B cell (primary cell): ENCODE measurements at regions not wholly inside any gene's neighbourhood (a gene's known extent, or its start where the extent isn't known, plus 50 kb on each side); places are given as distances from the start of the nearest gene placed in this dataset.

ENCODE experiments used
- ATAC-seq: fragments of 200-7000 bp; cut with Tn5 transposase; one replicate; pipeline ENCODE4 v1.10.0; 2021; ENCODE audit warnings: low read depth, mild to moderate bottlenecking, moderate number of reproducible peaks, moderate library complexity
- CTCF ChIA-PET: fragments of 350-600 bp; sonication (Branson Sonifier 250); formaldehyde crosslinking; loops from one replicate; lab custom pipeline; 2021; ENCODE audit warnings: antibody characterized with exemption, inconsistent platforms; lab: Charles Lee
- POLR2A ChIA-PET: fragments of 350-600 bp; sonication (Branson Sonifier 250); formaldehyde crosslinking; loops from one replicate; lab custom pipeline; 2021; ENCODE audit warnings: antibody characterized with exemption; lab: Charles Lee
- DNase-seq: peaks from one replicate; pipeline ENCODE4 v3.0.0; 2013
- H2AFZ ChIP-seq: 2 replicates; pipeline ENCODE4 v1.6.1; 2012; ENCODE audit warnings: mild to moderate bottlenecking, low read depth, low read length; ENCODE audit not compliant: insufficient read depth, poor library complexity, severe bottlenecking
- H3K27ac ChIP-seq, 2 donors: 1 replicate in 1 of 2; 2 replicates in 1 of 2; pipeline ENCODE4 v1.5.1; 2012 to 2013; ENCODE audit warnings: low read length in 2 of 2, mild to moderate bottlenecking in 2 of 2, moderate library complexity in 1 of 2
- H3K27me3 ChIP-seq, 4 experiments: fragments of 200-600 bp in 1 of 4; sonication (generic) in 1 of 4; replicated peaks in 1 of 4; 1 replicate in 2 of 4; 2 replicates in 2 of 4; pipeline versions ENCODE4 v1.6.1 to v1.7.0; 2013 to 2016; ENCODE audit warnings: low read length in 3 of 4, mild to moderate bottlenecking in 2 of 4, mixed read lengths in 1 of 4, moderate library complexity in 1 of 4; ENCODE audit not compliant: insufficient read depth in 4 of 4, control insufficient read depth in 3 of 4; ENCODE audit errors: control extremely low read depth in 1 of 4
- H3K36me3 ChIP-seq, 2 experiments: replicated peaks in 1 of 2; 1 replicate in 1 of 2; 2 replicates in 1 of 2; pipeline versions ENCODE4 v1.6.1 to v1.7.1; 2013; ENCODE audit warnings: low read length in 1 of 2; ENCODE audit not compliant: insufficient read depth in 2 of 2, control insufficient read depth in 1 of 2; ENCODE audit errors: control extremely low read depth in 1 of 2, extremely low read depth in 1 of 2
- H3K4me1 ChIP-seq, 2 donors: fragments of 200-600 bp in 1 of 2; sonication (generic) in 1 of 2; 1 replicate in 1 of 2; 2 replicates in 1 of 2; pipeline versions ENCODE4 v1.5.1 to v1.6.1; 2013 to 2017; ENCODE audit warnings: low read length in 2 of 2; ENCODE audit not compliant: control insufficient read depth in 2 of 2, insufficient read depth in 2 of 2
- H3K4me2 ChIP-seq: replicated peaks from 2 replicates; pipeline ENCODE3; 2012; ENCODE audit warnings: mild to moderate bottlenecking, low read depth, low read length; ENCODE audit not compliant: poor library complexity, severe bottlenecking
- H3K4me3 ChIP-seq, 5 experiments: fragments of 200-600 bp in 1 of 5; sonication (generic) in 1 of 5; 1 replicate in 3 of 5; 2 replicates in 2 of 5; pipeline versions ENCODE4 v1.5.1 to v1.7.0; 2011 to 2016; ENCODE audit warnings: low read length in 4 of 5, mild to moderate bottlenecking in 4 of 5, low read depth in 2 of 5, control low read depth in 1 of 5, moderate library complexity in 1 of 5; ENCODE audit not compliant: insufficient read depth in 1 of 5; ENCODE audit errors: control extremely low read depth in 1 of 5, extremely low read depth in 1 of 5
- H3K79me2 ChIP-seq: fragments of 200-600 bp; sonication (generic); one replicate; pipeline ENCODE4 v1.6.0; 2016; ENCODE audit warnings: low read length; ENCODE audit not compliant: control insufficient read depth, insufficient read depth
- H3K9ac ChIP-seq: fragments of 200-600 bp; sonication (generic); 2 replicates; pipeline ENCODE4 v1.6.1; 2017; ENCODE audit warnings: mild to moderate bottlenecking, low read length, moderate library complexity
- H3K9me3 ChIP-seq, 3 donors: one replicate each; pipeline versions ENCODE4 v1.6.1 to v1.7.1; 2013; ENCODE audit warnings: low read length in 2 of 3; ENCODE audit not compliant: control insufficient read depth in 2 of 3, insufficient read depth in 1 of 3; ENCODE audit errors: control extremely low read depth in 1 of 3
- H4K20me1 ChIP-seq: 2 replicates; pipeline ENCODE4 v1.6.0; 2012; ENCODE audit warnings: mild to moderate bottlenecking, low read length; ENCODE audit not compliant: insufficient read depth, control insufficient read depth, poor library complexity, severe bottlenecking
- H3K27ac Mint-ChIP-seq: one replicate; pipeline ENCODE4 v1.8.0; 2021; ENCODE audit warnings: mixed read lengths
- H3K27me3 Mint-ChIP-seq: one replicate; pipeline ENCODE4 v1.8.0; 2021; ENCODE audit warnings: mixed read lengths
- H3K4me1 Mint-ChIP-seq: one replicate; pipeline ENCODE4 v1.8.0; 2021; ENCODE audit warnings: mixed read lengths
- H3K4me3 Mint-ChIP-seq: one replicate; pipeline ENCODE4 v1.8.0; 2021; ENCODE audit warnings: mixed read lengths
- H3K9me3 Mint-ChIP-seq: one replicate; pipeline ENCODE4 v1.8.0; 2022; ENCODE audit warnings: mixed read lengths; ENCODE audit not compliant: insufficient read depth
- CTCF ChIP-seq: fragments of 200-600 bp; IDR thresholded peaks from one replicate; pipeline ENCODE4 v1.8.0; 2022; ENCODE audit warnings: antibody characterized with exemption, mild to moderate bottlenecking
- EZH2 ChIP-seq: IDR thresholded peaks from 2 replicates; pipeline ENCODE4 v1.6.1; 2012; ENCODE audit warnings: borderline replicate concordance, low read depth, mild to moderate bottlenecking, moderate library complexity, low read length; ENCODE audit not compliant: insufficient read depth, poor library complexity, severe bottlenecking
- WGBS: methylation state at CpG from one replicate; pipeline ENCODE4 v1.1.5; 2013; ENCODE audit warnings: missing lambda C conversion rate; ENCODE audit not compliant: insufficient coverage; 5-methylcytosine and 5-hydroxymethylcytosine counted together
- intact Hi-C: fragments of 100-400 bp; cut with micrococcal nuclease; formaldehyde crosslinking; loops from one replicate; pipeline ENCODE4 v1.10.0; 2022

- ATAC-seq = peak; percentile 31
These were observed 198.9 kb upstream of the CBLB start for GRCh38 chr3:106067711-106068110.

GRCh38 chr3:106068381-106068780, 199.6 kb upstream of the CBLB start:
- H4K20me1 ChIP-seq = no peaks in the 10 kb centered on the region
- H2AFZ ChIP-seq = no peak overlapping the region
- intact Hi-C loops = no loop called here
- Mint-ChIP-seq H3K9me3 (peaks cover 4% of the 10 kb centered on the region), H3K4me3 (no peak overlapping the region), H3K27ac (no peak overlapping the region), H3K4me1 (peaks cover 8% of the 10 kb centered on the region), H3K27me3 (no peaks in the 10 kb centered on the region)
- CTCF ChIA-PET = no interaction called here
- peaks cover 3 to 6% of the 10 kb centered on the region in 2 donors for H3K4me1 ChIP-seq
- H3K9ac ChIP-seq = no peak overlapping the region
- no peaks in the 10 kb centered on the region for H3K27me3 ChIP-seq
- no peak for TF ChIP-seq CTCF
- no peak for TF ChIP-seq EZH2
- H3K36me3 ChIP-seq = no peaks in the 10 kb centered on the region
- H3K79me2 ChIP-seq = no peaks in the 10 kb centered on the region
- WGBS = no CpG with 5 or more reads among the region's 1 CpG
- H3K4me3 ChIP-seq = no peak overlapping the region
- H3K4me2 ChIP-seq = no peak overlapping the region
- POLR2A ChIA-PET = interaction anchor here (0.6 kb wide), 1 partner anchor 63 kb away, joined by 5 read pairs; no protein-coding TSS in a partner anchor
- H3K9me3 ChIP-seq = peaks cover 0 to 2% (median 1%) of the 10 kb centered on the region in 3 donors
- DNase-seq (no peak), ATAC-seq (no peak)
- H3K27ac ChIP-seq = no peak overlapping the region

More at GRCh38 chr3:106067711-106068110, 198.9 kb upstream of the CBLB start:
- ChIA-PET POLR2A (interaction anchor here (0.6 kb wide), 1 partner anchor 64 kb away, joined by 5 read pairs; no protein-coding TSS in a partner anchor), CTCF (no interaction called here)
- Histone ChIP-seq H3K9me3 (peaks cover 0 to 2% (median 1%) of the 10 kb centered on the region in 3 donors), H3K27ac (peak overlapping the region in 1 of 2 donors; percentile 52), H2AFZ (peak overlapping the region; percentile 47), H3K27me3 (no peaks in the 10 kb centered on the region), H3K36me3 (no peaks in the 10 kb centered on the region), H3K4me2 (peak overlapping the region; percentile 14), H3K79me2 (no peaks in the 10 kb centered on the region), H3K4me1 (peaks cover 3 to 6% of the 10 kb centered on the region in 2 donors), H3K9ac (no peak overlapping the region), H3K4me3 (no peak overlapping the region), H4K20me1 (no peaks in the 10 kb centered on the region)
- Mint-ChIP-seq H3K27ac (peak overlapping the region; percentile 54), H3K4me3 (no peak overlapping the region), H3K27me3 (no peaks in the 10 kb centered on the region), H3K4me1 (peaks cover 8% of the 10 kb centered on the region), H3K9me3 (peaks cover 4% of the 10 kb centered on the region)
- intact Hi-C loops = no loop called here
- TF ChIP-seq CTCF (no peak), EZH2 (no peak)
- peak; percentile 22 for DNase-seq
- 67% methylated on average over 3 of the region's 3 CpGs for WGBS
